ENCODE measurements at regions not wholly inside any gene's neighbourhood (a gene's known extent, or its start where the extent isn't known, plus 50 kb on each side); places are given as distances from the start of the nearest gene placed in this dataset.
A peak's percentile ranks its signal among the peaks of the same experiment; 100 is the strongest.

DNA sequence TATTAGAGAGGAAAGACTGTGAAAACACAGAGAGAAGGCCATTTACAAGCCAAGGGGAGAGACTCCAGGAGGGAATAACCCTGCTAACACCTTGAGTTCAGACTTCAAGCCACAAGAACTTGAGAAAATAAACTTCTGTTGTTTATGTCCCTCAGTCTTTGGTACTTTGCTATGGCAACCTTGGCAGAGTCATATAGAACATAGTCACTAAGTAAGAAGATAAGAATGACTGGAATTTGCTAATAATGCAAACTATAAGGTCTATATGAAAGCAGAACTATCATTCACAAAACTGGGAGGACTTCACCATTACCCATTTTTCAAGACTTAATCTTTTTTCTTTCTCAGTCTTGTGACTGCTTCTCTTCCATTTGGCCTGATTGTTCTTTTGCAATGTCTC lies 767.3 kb upstream of the ADAMTS5 start:
- peak; percentile 76 for FAIRE-seq
- DNase-seq (ENCODE audit: low read depth): peak; percentile 53
- H3K4me2 ChIP-seq (ENCODE audit: low read length): no peak overlapping the region

DNA sequence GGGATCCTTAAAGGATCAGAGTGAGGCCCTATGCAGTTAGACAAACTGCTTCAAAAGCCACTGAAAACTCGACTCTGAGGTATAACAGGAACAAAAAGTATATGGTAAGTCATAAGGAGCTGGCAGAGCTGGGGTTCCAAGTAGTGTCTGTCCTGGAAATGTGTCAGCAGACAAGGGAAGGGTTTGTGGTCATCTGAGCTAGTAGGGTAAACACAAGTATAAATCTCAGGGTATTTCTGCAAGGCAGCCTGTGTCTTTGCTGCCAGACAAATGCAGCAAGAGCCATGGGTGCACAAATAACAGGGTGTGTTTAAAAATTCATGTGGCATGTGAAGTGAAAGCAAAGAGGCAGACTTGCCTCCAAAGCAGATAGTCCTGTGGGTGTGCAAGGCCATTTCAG lies 759.0 kb upstream of the ADAMTS5 start:
- Histone ChIP-seq H3K36me3 (ENCODE audit: insufficient read depth, low read length) (no peaks in the 10 kb centered on the region), H3K9me3 (ENCODE audit: insufficient read depth, low read depth, low read length) (no peaks in the 10 kb centered on the region), H3K9ac (ENCODE audit: low read length) (no peak overlapping the region), H3K4me3 (ENCODE audit: insufficient read depth, low read depth, low read length) (no peak overlapping the region), H3K4me1 (ENCODE audit: insufficient read depth, low read length) (no peaks in the 10 kb centered on the region), H4K20me1 (ENCODE audit: insufficient read depth, low read length) (no peaks in the 10 kb centered on the region), H2AFZ (ENCODE audit: low read depth, low read length) (no peak overlapping the region), H3K27me3 (ENCODE audit: insufficient read depth, low read length) (no peaks in the 10 kb centered on the region), H3K79me2 (ENCODE audit: insufficient read depth, low read length) (no peaks in the 10 kb centered on the region), H3K4me2 (ENCODE audit: low read length) (no peak overlapping the region), H3K27ac (ENCODE audit: low read depth, low read length) (no peak overlapping the region)
- FAIRE-seq: no peak
- H3K4me3 Mint-ChIP-seq (ENCODE audit: unreplicated experiment): no peak overlapping the region
- H3K27me3 Mint-ChIP-seq (ENCODE audit: low read depth, unreplicated experiment): no peaks in the 10 kb centered on the region
- no peak overlapping the region for H3K27ac Mint-ChIP-seq (ENCODE audit: unreplicated experiment)
- TF ChIP-seq EZH2 (IDR thresholded peaks at IDR 0.05; ENCODE audit: insufficient read depth, low read length): no peak
- TF ChIP-seq, protein P1, sequence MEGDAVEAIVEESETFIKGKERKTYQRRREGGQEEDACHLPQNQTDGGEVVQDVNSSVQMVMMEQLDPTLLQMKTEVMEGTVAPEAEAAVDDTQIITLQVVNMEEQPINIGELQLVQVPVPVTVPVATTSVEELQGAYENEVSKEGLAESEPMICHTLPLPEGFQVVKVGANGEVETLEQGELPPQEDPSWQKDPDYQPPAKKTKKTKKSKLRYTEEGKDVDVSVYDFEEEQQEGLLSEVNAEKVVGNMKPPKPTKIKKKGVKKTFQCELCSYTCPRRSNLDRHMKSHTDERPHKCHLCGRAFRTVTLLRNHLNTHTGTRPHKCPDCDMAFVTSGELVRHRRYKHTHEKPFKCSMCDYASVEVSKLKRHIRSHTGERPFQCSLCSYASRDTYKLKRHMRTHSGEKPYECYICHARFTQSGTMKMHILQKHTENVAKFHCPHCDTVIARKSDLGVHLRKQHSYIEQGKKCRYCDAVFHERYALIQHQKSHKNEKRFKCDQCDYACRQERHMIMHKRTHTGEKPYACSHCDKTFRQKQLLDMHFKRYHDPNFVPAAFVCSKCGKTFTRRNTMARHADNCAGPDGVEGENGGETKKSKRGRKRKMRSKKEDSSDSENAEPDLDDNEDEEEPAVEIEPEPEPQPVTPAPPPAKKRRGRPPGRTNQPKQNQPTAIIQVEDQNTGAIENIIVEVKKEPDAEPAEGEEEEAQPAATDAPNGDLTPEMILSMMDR (IDR thresholded peaks at IDR 0.05; ENCODE audit: insufficient read depth, low read depth, low read length): no peak
- H3K9me3 Mint-ChIP-seq (ENCODE audit: unreplicated experiment): no peaks in the 10 kb centered on the region
- H3K4me1 Mint-ChIP-seq (ENCODE audit: low read depth, unreplicated experiment): peaks cover 6% of the 10 kb centered on the region
- H3K36me3 Mint-ChIP-seq (ENCODE audit: low read depth, unreplicated experiment): no peaks in the 10 kb centered on the region
- DNase-seq (ENCODE audit: low read depth): no peak

More for the DNA sequence above, 767.3 kb upstream of the ADAMTS5 start:
- H3K4me1 Mint-ChIP-seq (ENCODE audit: low read depth, unreplicated experiment): peaks cover 2% of the 10 kb centered on the region
- H3K4me3 Mint-ChIP-seq (ENCODE audit: unreplicated experiment): no peak overlapping the region
- H2AFZ ChIP-seq (ENCODE audit: low read depth, low read length): no peak overlapping the region
- H3K36me3 ChIP-seq (ENCODE audit: insufficient read depth, low read length): no peaks in the 10 kb centered on the region
- no peaks in the 10 kb centered on the region for H4K20me1 ChIP-seq (ENCODE audit: insufficient read depth, low read length)
- no peaks in the 10 kb centered on the region for H3K27me3 Mint-ChIP-seq (ENCODE audit: low read depth, unreplicated experiment)
- no peak overlapping the region for H3K27ac Mint-ChIP-seq (ENCODE audit: unreplicated experiment)
- no peaks in the 10 kb centered on the region for H3K27me3 ChIP-seq (ENCODE audit: insufficient read depth, low read length)
- H3K9ac ChIP-seq (ENCODE audit: low read length): no peak overlapping the region
- no peaks in the 10 kb centered on the region for H3K79me2 ChIP-seq (ENCODE audit: insufficient read depth, low read length)
- H3K4me3 ChIP-seq (ENCODE audit: insufficient read depth, low read depth, low read length): no peak overlapping the region
- no peaks in the 10 kb centered on the region for H3K9me3 ChIP-seq (ENCODE audit: insufficient read depth, low read depth, low read length)
- peaks cover 5% of the 10 kb centered on the region for H3K4me1 ChIP-seq (ENCODE audit: insufficient read depth, low read length)
- H3K9me3 Mint-ChIP-seq (ENCODE audit: unreplicated experiment): no peaks in the 10 kb centered on the region
- no peaks in the 10 kb centered on the region for H3K36me3 Mint-ChIP-seq (ENCODE audit: low read depth, unreplicated experiment)
- no peak for TF ChIP-seq EZH2 (IDR thresholded peaks at IDR 0.05; ENCODE audit: insufficient read depth, low read length)
- TF ChIP-seq, protein P1 (IDR thresholded peaks at IDR 0.05; ENCODE audit: insufficient read depth, low read depth, low read length): no peak
- no peak overlapping the region for H3K27ac ChIP-seq (ENCODE audit: low read depth, low read length)

DNA sequence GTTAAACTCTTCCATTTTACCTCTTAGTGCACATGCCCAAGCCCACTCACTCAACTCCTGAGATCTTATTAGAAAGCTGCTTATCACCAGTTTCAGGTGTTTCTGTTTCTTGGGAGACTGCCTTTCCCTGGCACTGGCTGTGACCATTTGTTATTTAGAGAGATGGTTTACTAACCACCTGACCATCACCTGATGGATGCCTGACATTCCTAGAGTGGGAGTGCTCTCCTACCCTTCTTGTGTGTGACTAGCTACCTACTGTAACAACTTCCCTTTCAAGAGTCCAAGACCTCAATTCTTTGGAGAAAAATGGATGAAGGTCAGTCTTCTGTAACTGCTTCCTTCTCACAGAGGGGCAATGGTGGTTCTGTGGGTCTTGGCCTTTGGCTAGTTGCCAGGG lies 755.2 kb upstream of the ADAMTS5 start:
- H3K27me3 ChIP-seq (ENCODE audit: insufficient read depth, low read length): no peaks in the 10 kb centered on the region
- FAIRE-seq: no peak
- Mint-ChIP-seq H3K4me3 (ENCODE audit: unreplicated experiment) (no peak overlapping the region), H3K36me3 (ENCODE audit: low read depth, unreplicated experiment) (no peaks in the 10 kb centered on the region), H3K4me1 (ENCODE audit: low read depth, unreplicated experiment) (peaks cover 6% of the 10 kb centered on the region), H3K9me3 (ENCODE audit: unreplicated experiment) (no peaks in the 10 kb centered on the region), H3K27me3 (ENCODE audit: low read depth, unreplicated experiment) (no peaks in the 10 kb centered on the region), H3K27ac (ENCODE audit: unreplicated experiment) (no peak overlapping the region)
- no peaks in the 10 kb centered on the region for H3K36me3 ChIP-seq (ENCODE audit: insufficient read depth, low read length)
- H3K9me3 ChIP-seq (ENCODE audit: insufficient read depth, low read depth, low read length): no peaks in the 10 kb centered on the region
- H4K20me1 ChIP-seq (ENCODE audit: insufficient read depth, low read length): no peaks in the 10 kb centered on the region
- H3K4me1 ChIP-seq (ENCODE audit: insufficient read depth, low read length): no peaks in the 10 kb centered on the region
- no peak for TF ChIP-seq EZH2 (IDR thresholded peaks at IDR 0.05; ENCODE audit: insufficient read depth, low read length)
- TF ChIP-seq, protein P1 (IDR thresholded peaks at IDR 0.05; ENCODE audit: insufficient read depth, low read depth, low read length): no peak
- no peak for DNase-seq (ENCODE audit: low read depth)
- H3K4me2 ChIP-seq (ENCODE audit: low read length): no peak overlapping the region
- H3K27ac ChIP-seq (ENCODE audit: low read depth, low read length): no peak overlapping the region
- H3K9ac ChIP-seq (ENCODE audit: low read length): no peak overlapping the region
- H3K4me3 ChIP-seq (ENCODE audit: insufficient read depth, low read depth, low read length): no peak overlapping the region
- H3K79me2 ChIP-seq (ENCODE audit: insufficient read depth, low read length): no peaks in the 10 kb centered on the region
- no peak overlapping the region for H2AFZ ChIP-seq (ENCODE audit: low read depth, low read length)
